HG02870 (cell line): ENCODE measurements at regions not wholly inside any gene's neighbourhood (a gene's known extent, or its start where the extent isn't known, plus 50 kb on each side); places are given as distances from the start of the nearest gene placed in this dataset.

ENCODE experiments used
- ATAC-seq: cut with Tn5 transposase; IDR thresholded peaks from one replicate; pipeline ENCODE4 v1.9.1; 2021; ENCODE audit warnings: mild to moderate bottlenecking, moderate library complexity; ENCODE audit not compliant: unreplicated experiment

- ATAC-seq, result no peak
These were observed 608.4 kb downstream of the TSN start for GRCh38 chr2:122363885-122364284.

- no peak for ATAC-seq
These were observed 611.0 kb downstream of the TSN start for GRCh38 chr2:122366427-122366826.

- ATAC-seq, result no peak
These were observed 611.7 kb downstream of the TSN start for GRCh38 chr2:122366969-122367645.

- no peak for ATAC-seq
These were observed 612.2 kb downstream of the TSN start for GRCh38 chr2:122367646-122368010.

GRCh38 chr2:122368576-122369243 is 613.3 kb downstream of the TSN start:
- no peak for ATAC-seq

GRCh38 chr2:122378521-122378920 is 623.1 kb downstream of the TSN start:
- no peak for ATAC-seq

GRCh38 chr2:122384768-122385333 is 629.4 kb downstream of the TSN start:
- no peak for ATAC-seq

GRCh38 chr2:122388208-122388607 is 632.8 kb downstream of the TSN start:
- ATAC-seq, result no peak

GRCh38 chr2:122389694-122390093 is 634.2 kb downstream of the TSN start:
- ATAC-seq, result no peak

GRCh38 chr2:122390406-122390805 is 635.0 kb downstream of the TSN start:
- ATAC-seq, result no peak

- ATAC-seq, result no peak
These were observed 636.3 kb downstream of the TSN start for GRCh38 chr2:122391726-122392125.

- no peak for ATAC-seq
These were observed 640.2 kb downstream of the TSN start for GRCh38 chr2:122395687-122396086.

GRCh38 chr2:122411231-122411630 is 655.8 kb downstream of the TSN start:
- no peak for ATAC-seq

GRCh38 chr2:122412360-122412759 is 656.9 kb downstream of the TSN start:
- no peak for ATAC-seq

- no peak for ATAC-seq
These were observed 659.5 kb downstream of the TSN start for GRCh38 chr2:122414902-122415301.

- no peak for ATAC-seq
These were observed 661.7 kb downstream of the TSN start for GRCh38 chr2:122417114-122417513.

GRCh38 chr2:122421775-122422174 is 666.3 kb downstream of the TSN start:
- ATAC-seq, result no peak

- ATAC-seq, result no peak
These were observed 667.0 kb downstream of the TSN start for GRCh38 chr2:122422384-122422991.

- ATAC-seq, result no peak
These were observed 668.5 kb downstream of the TSN start for GRCh38 chr2:122423934-122424333.

- no peak for ATAC-seq
These were observed 677.8 kb downstream of the TSN start for GRCh38 chr2:122433123-122433754.

GRCh38 chr2:122445003-122445402 is 689.6 kb downstream of the TSN start:
- no peak for ATAC-seq

GRCh38 chr2:122446761-122447160 is 691.3 kb downstream of the TSN start:
- no peak for ATAC-seq
